Endothelial cell of umbilical vein (primary cell): ENCODE measurements at regions not wholly inside any gene's neighbourhood (a gene's known extent, or its start where the extent isn't known, plus 50 kb on each side); places are given as distances from the start of the nearest gene placed in this dataset.
A peak's percentile ranks its signal among the peaks of the same experiment; 100 is the strongest.

Experiments used
- BruUV-seq: library from RNA; stranded (reverse); fragments of 400-500 nt; replicated peaks from 2 replicates; lab custom pipeline; 2021; lab: Mats Ljungman, UMichigan
- CTCF ChIA-PET: fragments of 300-600, 350-600 bp; sonication (Branson Sonifier 250); formaldehyde crosslinking; loops from one replicate; lab custom pipeline; 2021; ENCODE audit warnings: antibody characterized with exemption, inconsistent platforms; lab: Charles Lee
- POLR2A ChIA-PET: fragments of 300-600, 350-600 bp; sonication (Branson Sonifier 250); formaldehyde crosslinking; loops from one replicate; lab custom pipeline; 2021; ENCODE audit warnings: antibody characterized with exemption, inconsistent platforms; lab: Charles Lee
- DNase-seq: peaks from one replicate; pipeline ENCODE4 v3.0.0-alpha.2; 2011; ENCODE audit warnings: low read depth, low spot score
- FAIRE-seq: peaks from 2 replicates; lab custom pipeline; 2011; peaks lifted over from hg19 to GRCh38; lab: Jason Lieb, UNC
- H2AFZ ChIP-seq: 2 replicates; pipeline ENCODE4 v1.6.0; 2012; ENCODE audit warnings: low read depth, low read length, control low read depth, inconsistent platforms
- H3K27ac ChIP-seq: 2 replicates; pipeline ENCODE4 v1.5.1; 2011; ENCODE audit warnings: low read depth, mild to moderate bottlenecking, control low read depth, low read length, moderate library complexity; ENCODE audit not compliant: insufficient read depth
- H3K27me3 ChIP-seq, 2 experiments: 2 replicates each; pipeline versions ENCODE4 v1.6.0 to v1.6.1; 2011; ENCODE audit warnings: low read length in 2 of 2, mixed read lengths in 1 of 2; ENCODE audit not compliant: control insufficient read depth in 2 of 2, insufficient read depth in 2 of 2
- H3K36me3 ChIP-seq, 2 experiments: 2 replicates in 1 of 2; 3 replicates in 1 of 2; pipeline ENCODE4 v1.5.1; 2011; ENCODE audit warnings: low read length in 2 of 2, mild to moderate bottlenecking in 1 of 2, moderate library complexity in 1 of 2; ENCODE audit not compliant: control insufficient read depth in 2 of 2, insufficient read depth in 2 of 2; ENCODE audit errors: extremely low read depth in 1 of 2
- H3K4me1 ChIP-seq: 3 replicates; pipeline ENCODE4 v1.5.1; 2011; ENCODE audit warnings: mild to moderate bottlenecking, low read length; ENCODE audit not compliant: control insufficient read depth, insufficient read depth; ENCODE audit errors: extremely low read depth
- H3K4me2 ChIP-seq: 2 replicates; pipeline ENCODE4 v1.6.1; 2011; ENCODE audit warnings: low read length, control low read depth, mixed read lengths; ENCODE audit not compliant: insufficient read depth
- H3K4me3 ChIP-seq, 3 experiments: fragments of 200-600 bp in 1 of 3; sonication (generic), shearing (Covaris generic) in 1 of 3; replicated peaks in 1 of 3; 2 replicates each; pipeline ENCODE4 v1.5.1; 2011 to 2016; ENCODE audit warnings: control low read depth in 3 of 3, low read length in 3 of 3, mild to moderate bottlenecking in 2 of 3, inconsistent platforms in 1 of 3, low read depth in 1 of 3, moderate library complexity in 1 of 3; ENCODE audit not compliant: insufficient read depth in 1 of 3
- H3K79me2 ChIP-seq: 2 replicates; pipeline ENCODE4 v1.6.0; 2012; ENCODE audit warnings: low read length, inconsistent platforms; ENCODE audit not compliant: control insufficient read depth, insufficient read depth
- H3K9ac ChIP-seq: replicated peaks from 2 replicates; pipeline ENCODE3; 2011; ENCODE audit warnings: low read length, control low read depth; ENCODE audit not compliant: insufficient read depth; ENCODE audit errors: extremely low read depth
- H3K9me1 ChIP-seq: replicated peaks from 3 replicates; pipeline ENCODE4 v1.6.0; 2011; ENCODE audit warnings: mild to moderate bottlenecking, low read length; ENCODE audit not compliant: control insufficient read depth, insufficient read depth; ENCODE audit errors: extremely low read depth
- H3K9me3 ChIP-seq: replicated peaks from 2 replicates; pipeline ENCODE4 v1.5.1; 2012; ENCODE audit warnings: low read length, inconsistent platforms; ENCODE audit not compliant: control insufficient read depth, insufficient read depth
- H4K20me1 ChIP-seq: replicated peaks from 2 replicates; pipeline ENCODE3; 2011; ENCODE audit warnings: mild to moderate bottlenecking, low read length; ENCODE audit not compliant: control insufficient read depth, insufficient read depth; ENCODE audit errors: extremely low read depth
- CTCF ChIP-seq, 2 donors: IDR thresholded peaks; 1 replicate in 1 of 2; 2 replicates in 1 of 2; pipeline ENCODE4 v1.5.1; 2011; ENCODE audit warnings: low read length in 2 of 2, mild to moderate bottlenecking in 2 of 2, moderate library complexity in 2 of 2, control low read depth in 1 of 2, inconsistent platforms in 1 of 2, low read depth in 1 of 2; ENCODE audit not compliant: insufficient read depth in 1 of 2; ENCODE audit errors: extremely low read depth in 1 of 2
- EZH2 ChIP-seq: IDR thresholded peaks from 2 replicates; pipeline ENCODE4 v1.6.1; 2012; ENCODE audit warnings: borderline replicate concordance, low read depth, mild to moderate bottlenecking, moderate library complexity, low read length, inconsistent platforms; ENCODE audit not compliant: severe bottlenecking
- FOS ChIP-seq: IDR thresholded peaks from 2 replicates; pipeline ENCODE4 v1.6.1; 2011; ENCODE audit warnings: mild to moderate bottlenecking, low read length, moderate library complexity, borderline replicate concordance; ENCODE audit not compliant: insufficient read depth
- GATA2 ChIP-seq: IDR thresholded peaks from 2 replicates; pipeline ENCODE4 v1.7.0; 2011; ENCODE audit warnings: low read depth, mild to moderate bottlenecking, moderate library complexity, mixed read lengths, low read length; ENCODE audit not compliant: insufficient read length, insufficient read depth
- JUN ChIP-seq: IDR thresholded peaks from 2 replicates; pipeline ENCODE4 v1.6.1; 2011; ENCODE audit warnings: borderline replicate concordance, low read depth; ENCODE audit not compliant: insufficient read length, insufficient read depth
- MAX ChIP-seq: IDR thresholded peaks from 2 replicates; pipeline ENCODE4 v1.6.1; 2011; ENCODE audit not compliant: insufficient read depth, insufficient read length
- MYC ChIP-seq: IDR thresholded peaks from one replicate; pipeline ENCODE4 v1.6.1; 2011; ENCODE audit warnings: mild to moderate bottlenecking, low read depth, low read length
- POLR2A ChIP-seq: IDR thresholded peaks from 2 replicates; pipeline ENCODE4 v1.6.1; 2012; ENCODE audit warnings: low read depth, mild to moderate bottlenecking, control low read depth, low read length
- POLR2AphosphoS5 ChIP-seq: IDR thresholded peaks from 2 replicates; pipeline ENCODE4 v1.6.1; 2012; ENCODE audit warnings: low read depth, mild to moderate bottlenecking, control low read depth, low read length, moderate library complexity; ENCODE audit not compliant: insufficient read depth
- dilution Hi-C: fragments of 300-500 bp; cut with MboI; formaldehyde crosslinking; loops from one replicate; pipeline ENCODE4 v1.15.0; 2019; ENCODE audit warnings: low sequenced_read_pairs; ENCODE audit not compliant: extremely low pct_ligation_motif_present
- intact Hi-C: fragments of 100-400 bp; cut with micrococcal nuclease; formaldehyde crosslinking; loops from one replicate; pipeline ENCODE4 v1.10.0; 2022

- ChIA-PET POLR2A (no interaction called here), CTCF (no interaction called here)
- Histone ChIP-seq H3K9me1 (no peaks in the 10 kb centered on the region), H3K27ac (no peak overlapping the region), H3K9me3 (no peaks in the 10 kb centered on the region), H3K36me3 (no peaks in the 10 kb centered on the region), H3K4me1 (no peaks in the 10 kb centered on the region), H3K4me2 (no peak overlapping the region), H4K20me1 (no peaks in the 10 kb centered on the region), H2AFZ (peak overlapping the region; percentile 13), H3K27me3 (no peaks in the 10 kb centered on the region), H3K9ac (no peak overlapping the region), H3K4me3 (no peak overlapping the region), H3K79me2 (no peaks in the 10 kb centered on the region)
- intact Hi-C loops (no loop called here), dilution Hi-C loops (no loop called here)
- BruUV-seq, result no TSS peak
- FAIRE-seq (no peak), DNase-seq (no peak)
- no peak for TF ChIP-seq JUN
- TF ChIP-seq MYC, result no peak
- no peak for TF ChIP-seq MAX
- no peak for TF ChIP-seq CTCF (IDR thresholded peaks at IDR 0.05; ENCODE audit: extremely low read depth in 1 of 2, insufficient read depth in 1 of 2, low read depth in 1 of 2, low read length in 2 of 2)
- TF ChIP-seq POLR2AphosphoS5, result no peak
- no peak for TF ChIP-seq GATA2
- TF ChIP-seq POLR2A, result no peak
- TF ChIP-seq FOS, result no peak
- TF ChIP-seq EZH2, result no peak
Measured at GRCh38 chr3:151990696-151991376, 117.4 kb downstream of the SUCNR1 start.
